GM12878 (cell line): ENCODE measurements at regions not wholly inside any gene's neighbourhood (a gene's known extent, or its start where the extent isn't known, plus 50 kb on each side); places are given as distances from the start of the nearest gene placed in this dataset.

Experiments used
- ATAC-seq: fragments of 200-7000 bp; cut with Tn5 transposase; 3 replicates; pipeline ENCODE4 v1.9.1; 2020; ENCODE audit warnings: mild to moderate bottlenecking, moderate library complexity
- BruUV-seq: library from RNA; stranded (reverse); fragments of 400-500 nt; replicated peaks from 2 replicates; lab custom pipeline; 2021; lab: Mats Ljungman, UMichigan
- CTCF ChIA-PET: fragments of 300-600 bp; sonication (Branson Sonifier 250); formaldehyde crosslinking; extraction: SDS; loops from one replicate; lab custom pipeline; 2021; ENCODE audit warnings: inconsistent platforms; lab: Yijun Ruan, JAX
- POLR2A ChIA-PET: fragments of 350-600 bp; formaldehyde crosslinking; extraction: SDS; loops from one replicate; lab custom pipeline; 2021; ENCODE audit warnings: inconsistent platforms; lab: Charles Lee
- RAD21 ChIA-PET: fragments of 300-600 bp; sonication (Branson Sonifier 250); formaldehyde crosslinking; loops from one replicate; lab custom pipeline; 2023; ENCODE audit warnings: antibody characterized with exemption; ENCODE audit not compliant: unreplicated experiment; lab: Charles Lee
- SMC1A ChIA-PET: fragments of 300-600 bp; sonication (Branson Sonifier 250); formaldehyde crosslinking; loops from one replicate; lab custom pipeline; 2023; ENCODE audit not compliant: unreplicated experiment, uncharacterized antibody; lab: Charles Lee
- DNase-seq: peaks from one replicate; pipeline ENCODE4 v3.0.0-alpha.2; 2011; ENCODE audit warnings: low read depth, low spot score
- FAIRE-seq: peaks from 3 replicates; lab custom pipeline; 2011; peaks lifted over from hg19 to GRCh38; lab: Jason Lieb, UNC
- H2AFZ ChIP-seq: 2 replicates; pipeline ENCODE4 v1.6.0; 2011; ENCODE audit warnings: low read depth, low read length, control low read depth; ENCODE audit not compliant: control insufficient read depth
- H3K27ac ChIP-seq: 2 replicates; pipeline ENCODE4 v1.5.1; 2011; ENCODE audit warnings: control low read depth; ENCODE audit not compliant: control insufficient read depth, insufficient read depth
- H3K27me3 ChIP-seq, 2 experiments: replicated peaks in 1 of 2; 2 replicates each; pipeline versions ENCODE4 v1.6.0 to v1.6.1; 2011; ENCODE audit warnings: low read length in 1 of 2; ENCODE audit not compliant: control insufficient read depth in 2 of 2, insufficient read depth in 2 of 2
- H3K36me3 ChIP-seq, 2 experiments: 2 replicates each; pipeline ENCODE4 v1.5.1; 2011; ENCODE audit warnings: low read length in 1 of 2; ENCODE audit not compliant: control insufficient read depth in 2 of 2, insufficient read depth in 2 of 2
- H3K4me1 ChIP-seq: 2 replicates; pipeline ENCODE4 v1.6.1; 2011; ENCODE audit warnings: mild to moderate bottlenecking, low read length, moderate library complexity, mixed read lengths; ENCODE audit not compliant: control insufficient read depth, insufficient read depth
- H3K4me2 ChIP-seq: 2 replicates; pipeline ENCODE4 v1.6.0; 2011; ENCODE audit warnings: control low read depth; ENCODE audit not compliant: control insufficient read depth, insufficient read depth
- H3K4me3 ChIP-seq: fragments of 200-600 bp; sonication (generic); 2 replicates; pipeline ENCODE4 v1.5.1; 2016
- H3K79me2 ChIP-seq: 2 replicates; pipeline ENCODE4 v1.6.0; 2011; ENCODE audit warnings: low read length; ENCODE audit not compliant: control insufficient read depth, insufficient read depth
- H3K9ac ChIP-seq: 2 replicates; pipeline ENCODE4 v1.8.0; 2011; ENCODE audit warnings: low read length, control low read depth, mixed read lengths; ENCODE audit not compliant: control insufficient read depth, insufficient read depth
- H3K9me3 ChIP-seq: replicated peaks from 3 replicates; pipeline ENCODE4 v1.5.1; 2011; ENCODE audit warnings: mild to moderate bottlenecking, low read length; ENCODE audit not compliant: control insufficient read depth, insufficient read depth
- H4K20me1 ChIP-seq: 2 replicates; pipeline ENCODE4 v1.6.0; 2011; ENCODE audit not compliant: control insufficient read depth, insufficient read depth
- CUX1 ChIP-seq: IDR thresholded peaks from 2 replicates; pipeline ENCODE4 v1.6.1; 2012; ENCODE audit warnings: improper control_type of control experiment, low read depth, low read length; ENCODE audit not compliant: insufficient replicate concordance
- DPF2 ChIP-seq: fragments of 450-650 bp; IDR thresholded peaks from 2 replicates; pipeline ENCODE4 v1.6.1; 2017; ENCODE audit warnings: mild to moderate bottlenecking
- PRDM15 ChIP-seq: fragments of 450-650 bp; formaldehyde crosslinking; IDR thresholded peaks from 2 replicates; pipeline ENCODE4 v1.4.0; 2020; ENCODE audit warnings: mild to moderate bottlenecking, moderate library complexity
- RB1 ChIP-seq: fragments of 450-650 bp; formaldehyde crosslinking; IDR thresholded peaks from 2 replicates; pipeline ENCODE4 v1.6.1; 2017; ENCODE audit warnings: mild to moderate bottlenecking, borderline replicate concordance
- REST ChIP-seq: IDR thresholded peaks from 2 replicates; pipeline ENCODE4 v1.6.1; 2012; ENCODE audit warnings: mild to moderate bottlenecking, low read depth, low read length
- SIN3A ChIP-seq: IDR thresholded peaks from 2 replicates; pipeline ENCODE4 v1.6.1; 2012; ENCODE audit warnings: low read depth, low read length, improper control_type of control experiment
- SPI1 ChIP-seq: IDR thresholded peaks from 2 replicates; pipeline ENCODE4 v1.6.1; 2011; ENCODE audit warnings: low read depth, mild to moderate bottlenecking, low read length, moderate library complexity, borderline replicate concordance; ENCODE audit not compliant: insufficient read depth
- STAT3 ChIP-seq: IDR thresholded peaks from 2 replicates; pipeline ENCODE4 v1.6.1; 2011; ENCODE audit warnings: low read depth, low read length, improper control_type of control experiment
- SUZ12 ChIP-seq: fragments of 200-600 bp; sonication (generic); IDR thresholded peaks from one replicate; pipeline ENCODE4 v1.6.1; 2018; ENCODE audit warnings: antibody characterized with exemption, mild to moderate bottlenecking; ENCODE audit not compliant: unreplicated experiment
- USF1 ChIP-seq: IDR thresholded peaks from 2 replicates; pipeline ENCODE4 v1.6.1; 2011; ENCODE audit warnings: borderline replicate concordance, low read depth, mild to moderate bottlenecking, moderate library complexity, mixed read lengths, low read length; ENCODE audit not compliant: insufficient read depth; ENCODE audit errors: extremely low read length
- ZNF217 ChIP-seq: fragments of 450-650 bp; IDR thresholded peaks from 2 replicates; pipeline ENCODE4 v1.6.1; 2017; ENCODE audit warnings: antibody characterized with exemption, mild to moderate bottlenecking
- WGBS: methylation state at CpG from one replicate; pipeline ENCODE4 v1.1.6; 2016; ENCODE audit warnings: low lambda C conversion rate; ENCODE audit not compliant: insufficient replicate concordance, insufficient coverage; ENCODE audit errors: missing lambda C conversion rate; 5-methylcytosine and 5-hydroxymethylcytosine counted together
- in situ Hi-C: fragments of 300-500 bp; cut with MboI; formaldehyde crosslinking; loops from 9 replicates; pipeline ENCODE4 v1.14.3; 2018; ENCODE audit warnings: mixed read lengths
- intact Hi-C: fragments of 100-400 bp; cut with micrococcal nuclease; formaldehyde crosslinking; loops from one replicate; pipeline ENCODE4 v1.14.2; 2022; ENCODE audit not compliant: unreplicated experiment

GRCh38 chr6:2543321-2543720 is 207.4 kb downstream of the MYLK4 start:
- 17% methylated on average over 2 of the region's 2 CpGs for WGBS
- BruUV-seq, result no TSS peak
- ChIA-PET POLR2A (no interaction called here), CTCF (no interaction called here), SMC1A (interaction anchor here (0.8 to 1.5 kb wide), 2 partner anchors 9 to 946 kb away, joined by 3 to 4 read pairs; no protein-coding TSS in a partner anchor), RAD21 (no interaction called here)
- Histone ChIP-seq H3K4me2 (no peak overlapping the region), H2AFZ (no peak overlapping the region), H3K79me2 (no peaks in the 10 kb centered on the region), H3K27ac (no peak overlapping the region), H3K4me3 (no peak overlapping the region), H3K9ac (no peak overlapping the region), H3K4me1 (peaks cover 10% of the 10 kb centered on the region), H3K27me3 (peaks cover 0 to 2% of the 10 kb centered on the region in 2 experiments; a peak in 2 of 4 replicates), H3K9me3 (no peaks in the 10 kb centered on the region; the same call in 2 of the 3 replicates), H4K20me1 (peaks cover under 1% of the 10 kb centered on the region; the same call in 1 of the 2 replicates), H3K36me3 (no peaks in the 10 kb centered on the region)
- DNase-seq, result no peak
- no peak for FAIRE-seq
- intact Hi-C loops, result no loop called here
- in situ Hi-C loops, result no loop called here
- no peak for ATAC-seq
- no peak for TF ChIP-seq SUZ12
- TF ChIP-seq SPI1, result no peak
- TF ChIP-seq RB1, result no peak
- no peak for TF ChIP-seq PRDM15 (CRISPR knock-in tag)
- no peak for TF ChIP-seq DPF2
- TF ChIP-seq STAT3, result no peak
- no peak for TF ChIP-seq USF1
- no peak for TF ChIP-seq REST
- TF ChIP-seq CUX1, result no peak
- no peak for TF ChIP-seq ZNF217
- TF ChIP-seq SIN3A, result no peak
